ENCODE measurements at regions not wholly inside any gene's neighbourhood (a gene's known extent, or its start where the extent isn't known, plus 50 kb on each side); places are given as distances from the start of the nearest gene placed in this dataset.

DNA sequence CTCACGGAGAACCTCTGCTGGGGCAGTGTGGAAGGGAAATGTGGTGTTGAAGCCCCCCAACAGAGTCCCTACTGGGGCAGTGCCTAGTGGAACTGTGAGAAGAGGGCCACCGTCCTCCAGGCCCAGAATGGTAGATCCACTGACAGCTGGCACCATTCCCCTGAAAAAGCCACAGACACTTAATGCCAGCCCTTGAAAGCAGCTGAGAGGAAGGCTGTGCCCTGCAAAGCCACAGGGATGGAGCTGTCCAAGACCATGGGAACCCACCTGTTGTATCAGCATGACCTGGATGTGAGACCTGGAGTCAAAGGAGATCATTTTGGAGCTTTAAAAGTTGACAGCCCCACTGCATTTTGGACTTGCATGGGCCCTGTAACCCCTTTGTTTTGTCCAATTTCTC is 363.5 kb upstream of the PRICKLE1 start:
- in situ Hi-C loops (cut with MboI; ENCODE audit: low sequenced_read_pairs in 4 of 4) (no loop called here), intact Hi-C loops (cut with DNase I; ENCODE audit: low total_unique reads) (no loop called here)
- H3K4me1 ChIP-seq = no peaks in the 10 kb centered on the region
- no peak for ATAC-seq
- no peak overlapping the region for H3K4me3 ChIP-seq
- no peak overlapping the region for H3K27ac ChIP-seq
- no peaks in the 10 kb centered on the region for H3K9me3 ChIP-seq
- no peak for TF ChIP-seq POLR2A (IDR thresholded peaks at IDR 0.05)
- TF ChIP-seq, protein P1, sequence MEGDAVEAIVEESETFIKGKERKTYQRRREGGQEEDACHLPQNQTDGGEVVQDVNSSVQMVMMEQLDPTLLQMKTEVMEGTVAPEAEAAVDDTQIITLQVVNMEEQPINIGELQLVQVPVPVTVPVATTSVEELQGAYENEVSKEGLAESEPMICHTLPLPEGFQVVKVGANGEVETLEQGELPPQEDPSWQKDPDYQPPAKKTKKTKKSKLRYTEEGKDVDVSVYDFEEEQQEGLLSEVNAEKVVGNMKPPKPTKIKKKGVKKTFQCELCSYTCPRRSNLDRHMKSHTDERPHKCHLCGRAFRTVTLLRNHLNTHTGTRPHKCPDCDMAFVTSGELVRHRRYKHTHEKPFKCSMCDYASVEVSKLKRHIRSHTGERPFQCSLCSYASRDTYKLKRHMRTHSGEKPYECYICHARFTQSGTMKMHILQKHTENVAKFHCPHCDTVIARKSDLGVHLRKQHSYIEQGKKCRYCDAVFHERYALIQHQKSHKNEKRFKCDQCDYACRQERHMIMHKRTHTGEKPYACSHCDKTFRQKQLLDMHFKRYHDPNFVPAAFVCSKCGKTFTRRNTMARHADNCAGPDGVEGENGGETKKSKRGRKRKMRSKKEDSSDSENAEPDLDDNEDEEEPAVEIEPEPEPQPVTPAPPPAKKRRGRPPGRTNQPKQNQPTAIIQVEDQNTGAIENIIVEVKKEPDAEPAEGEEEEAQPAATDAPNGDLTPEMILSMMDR (IDR thresholded peaks at IDR 0.05 in 4 of 5, conservative IDR thresholded peaks at IDR 0.05 in 1 of 5) = no peak
- DNase-seq = no peak
- H3K27me3 ChIP-seq = no peaks in the 10 kb centered on the region
- H3K36me3 ChIP-seq = no peaks in the 10 kb centered on the region

DNA sequence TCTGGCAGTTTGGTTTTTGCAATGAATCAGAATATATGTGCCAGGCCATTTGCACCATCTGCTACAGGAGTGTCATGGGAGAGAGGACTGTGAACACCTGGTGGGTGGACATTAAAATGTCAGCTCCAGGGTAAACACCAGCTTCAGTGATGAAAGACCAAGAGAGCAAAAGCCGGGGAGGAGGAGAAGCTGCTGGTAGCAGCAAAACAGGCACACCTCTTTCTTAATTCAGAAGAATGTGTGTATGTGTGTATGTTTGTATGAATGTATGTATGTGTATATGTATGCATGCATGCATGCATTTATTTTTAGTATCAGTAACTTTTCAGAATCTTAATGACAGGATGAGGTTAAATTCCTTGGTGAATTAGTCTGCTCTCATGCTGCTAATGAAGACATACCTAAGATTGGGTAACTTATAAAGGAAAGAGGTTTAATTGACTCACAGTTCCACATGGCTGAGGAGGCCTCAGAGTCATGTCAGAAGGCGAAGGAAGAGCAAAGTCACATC is 357.4 kb upstream of the PRICKLE1 start:
- no peak for ATAC-seq
- TF ChIP-seq POLR2A (IDR thresholded peaks at IDR 0.05) = no peak
- TF ChIP-seq, protein P1 (IDR thresholded peaks at IDR 0.05 in 4 of 5, conservative IDR thresholded peaks at IDR 0.05 in 1 of 5) = no peak
- no peaks in the 10 kb centered on the region for H3K4me1 ChIP-seq
- no peak for DNase-seq
- no peak overlapping the region for H3K27ac ChIP-seq
- intact Hi-C loops (cut with DNase I; ENCODE audit: low total_unique reads) = no loop called here
- H3K9me3 ChIP-seq = no peaks in the 10 kb centered on the region
- no peaks in the 10 kb centered on the region for H3K36me3 ChIP-seq
- no peaks in the 10 kb centered on the region for H3K27me3 ChIP-seq
- in situ Hi-C loops (cut with MboI; ENCODE audit: low sequenced_read_pairs in 4 of 4) = no loop called here
- H3K4me3 ChIP-seq = no peak overlapping the region

DNA sequence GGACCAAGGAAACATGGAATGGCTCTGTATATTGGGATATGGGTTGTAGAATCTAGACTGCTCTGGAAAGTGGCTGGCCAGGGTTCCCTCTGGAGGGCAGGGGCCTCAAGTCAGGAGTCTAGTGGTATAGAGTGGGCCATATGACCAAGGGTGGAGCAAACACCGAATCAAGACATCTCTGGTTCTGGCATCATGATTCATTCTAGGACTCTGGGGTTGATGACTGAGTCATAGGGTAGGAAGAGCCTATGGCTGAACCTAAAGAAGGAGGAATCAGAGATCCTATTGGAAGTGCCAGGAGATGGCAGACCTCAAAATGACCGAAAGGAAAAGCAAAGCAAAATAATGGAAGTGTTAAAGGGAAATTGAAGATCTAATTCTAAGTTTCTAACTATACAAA is 356.4 kb upstream of the PRICKLE1 start:
- no peak for ATAC-seq
- Histone ChIP-seq H3K27ac (no peak overlapping the region), H3K36me3 (no peaks in the 10 kb centered on the region), H3K4me3 (no peak overlapping the region), H3K4me1 (no peaks in the 10 kb centered on the region), H3K9me3 (no peaks in the 10 kb centered on the region), H3K27me3 (no peaks in the 10 kb centered on the region)
- no peak for DNase-seq
- intact Hi-C loops (cut with DNase I; ENCODE audit: low total_unique reads) = no loop called here
- TF ChIP-seq POLR2A (IDR thresholded peaks at IDR 0.05) = no peak
- TF ChIP-seq, protein P1 (IDR thresholded peaks at IDR 0.05 in 4 of 5, conservative IDR thresholded peaks at IDR 0.05 in 1 of 5) = no peak
- in situ Hi-C loops (cut with MboI; ENCODE audit: low sequenced_read_pairs in 4 of 4) = no loop called here

DNA sequence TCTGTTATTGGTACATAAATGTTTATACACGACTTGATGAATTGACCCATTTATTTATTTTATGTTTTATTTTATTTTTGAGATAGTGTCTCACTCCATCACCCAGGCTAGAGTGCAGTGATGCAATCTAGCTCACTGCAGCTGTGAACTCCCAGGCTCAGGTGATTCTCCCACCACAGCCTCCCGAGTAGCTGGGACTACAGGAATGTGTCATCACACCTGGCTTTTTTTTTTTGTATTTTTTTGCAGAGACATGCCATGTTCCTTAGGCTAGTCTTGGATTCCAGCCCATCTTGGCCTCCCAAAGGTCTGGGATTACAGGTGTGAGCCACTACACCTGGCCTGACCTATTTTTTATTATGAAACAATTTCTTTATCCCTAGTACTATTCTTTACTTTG is 355.0 kb upstream of the PRICKLE1 start:
- intact Hi-C loops (cut with DNase I; ENCODE audit: low total_unique reads) (no loop called here), in situ Hi-C loops (cut with MboI; ENCODE audit: low sequenced_read_pairs in 4 of 4) (no loop called here)
- Histone ChIP-seq H3K4me3 (no peak overlapping the region), H3K27ac (no peak overlapping the region), H3K9me3 (no peaks in the 10 kb centered on the region), H3K4me1 (no peaks in the 10 kb centered on the region), H3K27me3 (no peaks in the 10 kb centered on the region), H3K36me3 (no peaks in the 10 kb centered on the region)
- ATAC-seq = no peak
- no peak for DNase-seq
- TF ChIP-seq POLR2A (IDR thresholded peaks at IDR 0.05) = no peak
- TF ChIP-seq, protein P1 (IDR thresholded peaks at IDR 0.05 in 4 of 5, conservative IDR thresholded peaks at IDR 0.05 in 1 of 5) = no peak

DNA sequence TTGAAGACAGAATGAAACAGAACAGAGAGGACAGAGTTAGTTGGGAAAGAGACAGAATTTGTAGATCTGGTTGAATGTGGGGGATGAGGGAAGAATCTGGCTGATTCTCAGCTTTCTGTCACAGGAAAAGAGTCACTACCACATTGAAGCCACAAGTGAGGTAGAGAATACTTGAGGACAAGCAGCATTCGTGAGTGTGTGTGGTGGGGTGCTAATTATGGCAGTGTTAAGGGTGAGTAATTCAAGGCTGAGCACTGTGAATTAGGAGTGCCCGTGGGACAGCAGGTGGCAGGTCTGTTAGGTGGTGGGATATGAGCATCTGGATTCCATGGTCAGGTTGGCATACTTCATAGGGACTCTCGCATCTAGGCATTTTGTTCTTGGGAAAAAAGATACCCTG is 347.4 kb upstream of the PRICKLE1 start:
- Histone ChIP-seq H3K27me3 (no peaks in the 10 kb centered on the region), H3K4me1 (no peaks in the 10 kb centered on the region), H3K27ac (no peak overlapping the region), H3K9me3 (no peaks in the 10 kb centered on the region), H3K4me3 (no peak overlapping the region), H3K36me3 (no peaks in the 10 kb centered on the region)
- in situ Hi-C loops (cut with MboI; ENCODE audit: low sequenced_read_pairs in 4 of 4) = no loop called here
- TF ChIP-seq, protein P1 (IDR thresholded peaks at IDR 0.05 in 4 of 5, conservative IDR thresholded peaks at IDR 0.05 in 1 of 5) = no peak
- TF ChIP-seq POLR2A (IDR thresholded peaks at IDR 0.05) = no peak
- intact Hi-C loops (cut with DNase I; ENCODE audit: low total_unique reads) = no loop called here
- ATAC-seq (no peak), DNase-seq (no peak)
